ENCODE measurements at regions not wholly inside any gene's neighbourhood (a gene's known extent, or its start where the extent isn't known, plus 50 kb on each side); places are given as distances from the start of the nearest gene placed in this dataset.
"Not testable (repeated sequence)": the region's sequence is repeated elsewhere in the genome, so short reads cannot be mapped to it uniquely, and the experiment has no call there.

DNA sequence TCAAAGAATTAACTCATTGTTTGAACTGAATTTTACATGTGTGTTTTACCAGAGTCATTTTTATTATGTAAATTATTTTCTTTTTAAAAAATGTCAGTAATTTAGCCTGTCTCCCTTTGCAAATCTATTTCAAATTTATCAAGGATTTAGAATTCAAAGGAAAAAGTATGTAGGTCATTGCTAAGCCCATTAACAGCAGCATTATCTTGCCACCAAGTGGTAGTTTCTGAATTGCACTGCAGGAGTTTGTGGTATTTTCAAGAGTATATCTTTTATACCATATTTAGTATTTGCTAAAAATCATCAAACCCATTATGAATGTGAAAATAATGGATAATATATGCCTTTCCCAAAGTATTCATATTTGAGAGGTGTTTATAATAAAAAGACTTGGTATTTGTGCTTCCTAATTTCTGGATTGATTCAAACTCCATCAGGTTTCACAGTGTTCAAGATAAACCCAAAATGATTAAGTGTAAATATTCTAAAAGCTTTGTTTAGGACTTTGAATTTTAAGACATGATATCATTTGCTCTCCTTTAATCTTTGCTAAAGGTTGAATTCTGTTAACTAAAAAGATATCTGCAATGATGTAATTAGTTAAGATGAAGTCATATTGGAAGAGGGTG lies 711.4 kb downstream of the FSCB start:
- DNase-seq = no peak

DNA sequence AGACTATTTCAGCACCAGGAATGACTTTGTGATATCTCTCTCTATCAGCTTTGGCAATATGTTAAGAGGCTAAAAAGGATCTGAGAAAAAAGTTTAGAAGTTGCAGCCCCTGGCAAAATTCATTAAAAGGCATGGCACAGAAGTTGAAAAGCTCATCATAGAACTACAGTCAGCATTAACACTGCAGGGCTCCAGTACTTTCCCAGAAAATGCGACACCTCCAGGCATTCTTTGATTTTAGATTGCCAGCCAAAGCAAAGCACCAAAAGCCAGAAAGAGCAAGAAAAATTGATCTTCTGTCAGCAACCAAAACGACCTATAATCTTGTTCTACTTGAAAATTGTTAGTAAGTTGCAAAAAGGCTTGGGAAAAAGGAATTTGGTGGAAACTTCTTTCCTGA lies 713.5 kb downstream of the FSCB start:
- DNase-seq = no peak

DNA sequence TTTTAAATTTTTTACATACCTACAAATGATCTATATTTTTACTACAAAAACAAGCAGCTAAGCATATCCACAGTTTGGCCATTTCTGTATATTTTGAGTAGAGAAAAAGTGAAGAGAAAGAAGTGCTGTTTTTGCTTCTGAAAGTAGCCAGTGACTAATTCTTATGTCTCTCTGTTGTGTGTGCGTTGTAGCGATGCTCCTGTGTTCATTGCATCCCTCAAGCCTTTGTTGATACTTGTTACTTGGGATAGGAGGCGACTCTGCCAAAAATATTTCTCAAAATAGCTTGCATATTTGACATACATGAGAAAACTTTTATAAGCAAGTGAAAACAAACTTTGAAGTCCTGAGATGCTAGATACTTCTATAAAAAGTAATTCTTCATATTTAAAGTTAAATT lies 714.1 kb downstream of the FSCB start:
- no peak for DNase-seq

DNA sequence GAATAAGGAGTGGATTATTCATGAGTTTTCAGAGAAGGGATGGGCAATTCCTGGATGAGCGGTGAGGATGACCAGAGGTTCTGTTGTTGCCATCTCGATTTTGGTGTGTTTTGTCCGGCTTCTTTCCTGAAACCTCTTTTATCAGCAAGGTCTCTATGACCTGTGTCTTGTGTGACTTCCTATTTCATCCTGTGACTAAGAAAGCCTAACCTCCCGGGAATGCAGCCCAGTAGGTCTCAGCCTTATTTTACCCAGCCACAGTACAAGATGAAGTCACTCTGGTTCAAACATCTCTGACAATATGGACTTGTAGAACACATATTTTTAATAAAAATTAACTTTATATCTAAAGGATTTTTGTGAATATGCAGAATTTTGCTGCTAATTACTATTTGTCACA lies 716.4 kb downstream of the FSCB start:
- no peak for DNase-seq

DNA sequence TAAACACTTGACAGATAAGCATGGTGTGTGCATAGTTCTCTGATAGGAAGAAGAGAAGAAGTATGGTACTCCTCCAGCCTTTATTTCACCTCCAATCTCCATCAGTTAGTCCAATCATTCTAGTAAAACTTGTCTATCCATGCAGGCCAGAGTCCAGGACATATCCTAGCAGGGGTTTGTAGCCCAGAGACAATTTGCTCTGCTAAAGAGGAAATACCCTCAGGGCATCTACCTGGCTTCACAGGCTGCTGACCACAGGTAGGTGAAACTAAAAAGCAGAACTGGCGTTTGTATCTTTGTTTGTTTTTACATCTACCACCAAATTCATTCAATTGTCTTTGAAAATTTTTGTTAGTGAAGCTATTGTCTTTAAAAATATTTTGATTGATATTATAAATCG lies 717.6 kb downstream of the FSCB start:
- no peak for DNase-seq

DNA sequence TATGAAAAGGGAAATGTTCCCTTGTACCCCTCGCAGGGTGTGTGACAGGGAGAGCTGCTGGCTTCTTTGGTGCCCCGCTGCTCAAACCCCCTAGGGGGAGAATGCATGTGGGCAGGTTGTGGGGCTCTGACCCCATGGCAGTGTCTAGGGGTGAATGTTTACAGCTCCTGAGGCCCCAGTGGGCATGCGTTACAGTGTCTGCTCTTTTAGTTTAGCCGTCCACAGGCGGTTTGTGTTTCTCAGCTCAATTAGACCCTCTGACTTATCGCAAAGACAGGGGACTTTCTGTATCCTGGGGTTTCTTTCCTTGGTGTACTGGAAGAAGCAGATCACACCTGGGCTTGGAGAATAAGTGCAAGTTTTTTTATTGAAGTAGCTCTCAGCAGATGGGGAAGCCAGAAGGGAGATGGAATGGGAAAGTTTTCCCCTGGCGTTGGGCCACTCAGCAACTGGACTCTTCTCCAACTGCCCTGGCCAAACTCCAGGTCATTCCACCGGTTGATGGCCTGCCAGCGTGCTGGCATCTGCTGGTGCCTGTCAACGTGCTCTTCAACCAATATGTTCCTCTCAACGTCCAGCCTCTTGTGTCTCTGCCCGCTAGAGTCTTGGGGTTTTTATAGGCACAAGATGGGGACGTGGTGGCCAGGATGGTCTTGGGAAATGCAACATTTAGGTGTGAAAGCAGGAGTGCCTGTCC lies 720.9 kb downstream of the FSCB start:
- DNase-seq = no peak

DNA sequence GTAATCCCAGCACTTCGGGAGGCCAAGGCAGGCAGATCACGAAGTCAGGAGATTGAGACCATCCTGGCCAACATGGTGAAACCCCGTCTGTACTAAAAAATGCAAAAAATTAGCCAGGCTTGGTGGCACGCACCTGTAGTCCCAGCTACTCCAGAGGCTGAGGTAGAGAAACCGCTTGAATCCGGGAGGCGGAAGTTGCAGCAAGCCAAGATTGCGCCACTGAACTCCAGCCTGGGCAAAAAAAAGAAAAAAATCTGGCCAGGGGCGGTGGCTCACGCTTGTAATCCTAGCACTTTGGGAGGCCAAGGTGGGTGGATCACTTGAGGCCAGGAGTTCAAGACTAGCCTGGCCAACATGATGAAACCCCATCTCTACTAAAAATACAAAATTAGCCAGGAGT lies 722.7 kb downstream of the FSCB start:
- not testable (repeated sequence) for DNase-seq

DNA sequence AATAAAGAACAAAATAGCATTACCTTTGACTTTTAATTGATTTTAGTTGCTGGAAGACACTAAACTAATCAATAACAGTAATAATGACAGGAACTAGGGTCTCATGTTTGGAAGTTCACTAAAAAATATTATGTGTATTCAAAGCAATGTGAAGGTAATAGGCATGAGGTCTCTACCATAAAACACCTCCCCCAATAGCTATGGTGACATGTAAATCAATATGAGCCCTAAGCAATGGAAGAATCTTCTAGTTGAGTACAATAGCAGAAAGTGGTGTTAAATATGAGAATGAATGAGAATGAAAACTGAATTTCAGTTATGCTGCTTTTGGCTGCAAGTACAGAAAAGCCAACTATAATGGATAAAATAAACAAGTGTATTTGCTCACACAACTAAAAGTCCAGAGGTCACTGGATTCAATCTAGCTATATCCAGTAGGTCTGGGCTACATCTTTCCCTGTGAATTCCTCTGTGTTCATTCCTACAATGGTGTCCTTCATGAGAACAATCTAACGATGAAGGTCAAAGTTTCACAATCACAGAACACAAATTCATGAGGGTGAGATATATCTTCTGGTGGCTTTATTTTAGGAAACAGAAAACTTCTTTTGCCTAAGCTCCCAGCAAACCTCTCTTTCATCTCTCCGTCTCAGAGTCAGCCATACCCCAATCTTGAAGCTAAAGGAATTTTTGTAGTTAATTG lies 728.0 kb downstream of the FSCB start:
- DNase-seq = no peak

DNA sequence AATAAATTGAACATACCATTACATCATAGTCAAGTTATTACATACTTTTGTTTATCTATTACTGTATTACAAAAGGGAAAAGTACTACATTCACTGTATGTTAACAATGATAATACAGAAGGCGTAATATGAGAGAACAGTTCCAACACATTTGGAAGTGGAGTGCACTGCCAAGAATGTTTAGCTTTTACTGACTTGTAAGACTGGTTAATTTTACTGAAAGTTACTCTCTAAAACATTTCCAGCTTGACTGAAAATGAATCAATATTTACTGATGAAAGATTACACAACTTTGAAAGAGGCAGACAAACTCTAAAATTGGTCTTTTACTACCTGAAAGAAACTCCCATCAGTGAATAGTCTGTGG lies 728.5 kb downstream of the FSCB start:
- DNase-seq = no peak

DNA sequence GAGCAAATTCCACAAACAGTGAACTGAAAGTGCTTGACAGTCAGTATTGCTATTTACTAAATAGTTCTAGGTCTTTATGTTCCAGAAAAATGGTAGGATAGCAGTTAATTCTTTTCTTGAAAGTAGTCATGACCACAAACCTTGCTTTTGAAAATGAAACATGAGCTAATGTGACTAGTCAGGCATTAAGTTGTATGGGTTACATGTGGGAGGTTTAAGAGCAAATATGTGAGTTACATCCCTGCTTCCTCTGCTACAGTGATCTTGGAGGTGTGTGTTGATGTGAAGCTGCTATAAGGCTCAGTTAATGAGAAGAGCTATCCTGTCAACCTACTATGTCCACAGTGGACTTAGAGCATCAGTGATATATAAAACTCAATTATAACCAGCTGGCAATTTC lies 741.6 kb downstream of the FSCB start:
- no peak for DNase-seq

DNA sequence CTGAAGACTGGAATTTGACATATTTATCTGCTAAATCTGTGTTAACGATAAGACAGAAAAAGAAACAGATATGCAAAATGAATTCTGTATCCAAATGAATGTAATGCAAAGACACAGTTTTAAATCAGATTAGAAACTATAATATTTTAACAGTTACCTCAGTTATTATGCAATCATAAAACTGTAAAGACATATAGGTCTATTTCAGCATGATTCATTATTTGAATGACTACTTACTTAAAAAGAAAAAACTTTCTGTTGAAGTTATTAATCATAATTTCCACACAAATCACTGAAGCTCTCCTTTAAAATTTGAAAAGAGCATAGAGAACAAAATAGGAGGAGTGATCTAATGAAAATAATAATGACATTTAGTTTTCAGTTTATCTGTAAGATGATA lies 742.6 kb downstream of the FSCB start:
- no peak for DNase-seq

DNA sequence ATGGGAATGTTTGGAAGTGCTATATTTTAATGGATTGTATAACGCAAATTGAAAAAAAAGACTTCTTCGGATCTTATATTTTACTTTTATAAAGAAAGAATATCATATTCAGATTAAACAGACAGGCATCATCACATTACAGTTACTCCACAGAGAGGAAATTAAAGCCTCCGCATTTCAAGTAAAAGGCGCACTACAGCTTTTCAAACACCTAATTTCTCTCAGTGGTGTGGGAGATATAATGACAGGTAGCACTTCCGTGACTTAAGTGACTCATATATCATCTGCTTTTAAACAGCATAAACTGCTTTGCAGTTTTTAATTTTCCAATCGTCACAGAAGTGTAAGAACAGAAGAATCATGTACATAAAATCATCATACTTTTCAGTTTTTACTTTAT lies 751.4 kb downstream of the FSCB start:
- no peak for DNase-seq

DNA sequence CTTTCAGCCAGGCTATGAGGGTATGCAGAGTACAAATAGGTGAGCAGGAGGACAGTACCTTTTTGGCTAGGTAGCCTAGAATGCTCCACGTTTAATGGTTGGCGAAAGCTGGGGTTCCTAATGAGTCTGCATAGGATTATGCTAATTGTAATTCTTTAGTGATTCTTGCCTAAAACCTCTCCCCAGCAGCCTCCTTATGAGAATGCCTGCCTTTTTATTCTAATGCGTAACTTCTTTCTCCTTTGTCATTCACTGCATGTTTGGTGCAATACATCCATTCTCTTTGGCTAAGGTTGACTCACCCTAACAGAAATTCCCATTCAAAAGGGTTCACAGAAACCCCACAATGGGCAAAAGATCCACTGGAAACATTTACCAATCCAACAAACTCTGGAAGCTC lies 752.2 kb downstream of the FSCB start:
- no peak for DNase-seq

DNA sequence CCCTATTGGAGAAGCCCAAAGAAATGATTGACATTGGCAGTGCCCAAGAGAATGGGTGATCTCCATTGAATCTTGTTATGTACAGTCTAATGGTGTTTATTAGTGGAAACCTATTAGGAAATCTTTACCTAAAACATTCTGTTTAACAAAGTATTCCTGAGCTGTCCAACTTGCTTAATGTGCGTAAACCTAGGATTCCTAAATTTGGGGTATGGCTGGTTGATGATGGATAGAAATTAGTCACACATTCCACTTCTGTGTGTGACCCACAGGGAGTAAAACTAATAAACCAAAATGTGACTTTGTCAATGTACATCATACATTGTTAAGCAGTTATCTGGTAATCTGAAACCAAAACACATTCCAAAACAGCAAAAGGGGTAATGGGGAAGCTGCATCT lies 761.3 kb downstream of the FSCB start:
- DNase-seq = no peak

DNA sequence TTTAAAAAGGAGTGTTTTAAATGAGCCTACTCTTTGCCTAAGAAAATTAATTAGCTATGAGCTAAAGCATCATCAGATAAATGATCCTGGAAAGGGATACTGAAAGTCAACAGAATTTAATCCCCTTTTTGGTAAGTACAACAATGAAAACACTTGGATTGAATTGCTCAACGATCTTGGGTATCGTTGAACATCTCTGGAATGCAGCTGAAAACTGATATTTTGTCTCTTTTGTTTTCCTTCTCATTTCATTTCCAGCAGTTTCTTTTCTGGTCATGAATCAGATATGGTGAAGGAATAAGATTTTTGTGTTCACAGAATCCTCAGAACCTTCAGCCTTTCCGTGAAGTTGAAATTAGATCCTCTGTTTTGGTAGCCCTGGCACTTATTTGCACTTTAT lies 771.2 kb downstream of the FSCB start:
- DNase-seq = no peak

DNA sequence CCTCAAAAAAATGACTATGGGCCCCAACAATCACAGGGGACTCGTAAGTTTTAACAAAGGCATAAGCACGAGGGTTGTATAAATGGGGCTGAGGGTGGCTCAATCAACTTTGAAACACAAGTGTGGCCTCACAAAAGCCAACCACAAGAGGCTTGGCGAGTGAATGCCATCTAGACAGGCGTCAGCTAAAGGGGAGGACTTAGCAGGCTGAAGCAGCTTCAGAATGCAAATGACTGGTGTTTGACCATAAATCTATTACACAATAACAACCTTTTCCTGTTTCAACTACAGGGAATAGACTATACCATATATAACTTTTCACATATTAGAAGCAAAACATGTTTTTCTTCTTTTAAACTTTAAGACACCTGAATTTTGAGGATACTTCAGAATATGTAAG lies 777.9 kb downstream of the FSCB start:
- no peak for DNase-seq

DNA sequence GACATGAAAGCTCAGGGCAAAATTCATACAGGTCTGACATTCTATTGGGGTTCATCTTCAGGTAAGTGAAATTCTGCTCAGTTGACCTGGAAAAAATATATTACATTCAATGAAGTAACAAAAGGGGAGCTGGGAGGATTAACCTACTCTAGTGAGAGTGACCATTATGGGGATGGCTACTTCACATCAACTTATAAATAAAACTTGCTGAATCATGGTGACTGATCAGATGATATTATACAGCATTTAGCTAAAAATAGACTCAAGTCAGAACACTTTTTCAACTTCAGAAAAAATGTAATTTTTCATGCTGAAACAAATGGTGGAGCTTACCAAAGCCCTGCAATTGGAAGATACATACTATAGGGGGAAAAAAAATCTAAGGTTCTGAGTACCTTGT lies 800.2 kb downstream of the FSCB start:
- no peak for DNase-seq

DNA sequence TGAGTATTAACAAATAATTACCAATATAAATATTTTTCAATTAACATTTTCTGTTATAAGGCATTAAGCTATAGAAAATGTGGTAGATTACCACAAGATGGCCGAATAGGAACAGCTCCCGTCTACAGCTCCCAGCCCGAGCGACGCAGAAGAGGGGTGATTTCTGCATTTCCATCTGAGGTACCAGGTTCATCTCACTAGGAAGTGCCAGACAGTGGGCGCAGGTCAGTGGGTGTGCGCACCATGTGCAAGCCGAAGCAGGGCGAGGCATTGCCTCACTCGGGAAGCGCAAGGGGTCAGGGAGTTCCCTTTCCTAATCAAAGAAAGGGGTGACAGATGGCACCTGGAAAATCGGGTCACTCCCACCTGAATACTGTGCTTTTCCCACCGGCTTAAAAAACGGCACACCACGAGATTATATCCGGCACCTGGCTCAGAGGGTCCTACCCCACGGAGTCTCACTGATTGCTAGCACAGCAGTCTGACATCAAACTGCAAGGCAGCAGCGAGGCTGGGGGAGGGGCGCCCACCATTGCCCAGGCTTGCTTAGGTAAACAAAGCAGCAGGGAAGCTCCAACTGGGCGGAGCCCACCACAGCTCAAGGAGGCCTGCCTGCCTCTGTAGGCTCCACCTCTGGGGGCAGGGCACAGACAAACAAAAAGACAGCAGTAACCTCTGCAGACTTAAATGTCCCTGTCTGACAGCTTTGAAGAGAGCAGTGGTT lies 808.4 kb downstream of the FSCB start:
- DNase-seq = not testable (repeated sequence)

DNA sequence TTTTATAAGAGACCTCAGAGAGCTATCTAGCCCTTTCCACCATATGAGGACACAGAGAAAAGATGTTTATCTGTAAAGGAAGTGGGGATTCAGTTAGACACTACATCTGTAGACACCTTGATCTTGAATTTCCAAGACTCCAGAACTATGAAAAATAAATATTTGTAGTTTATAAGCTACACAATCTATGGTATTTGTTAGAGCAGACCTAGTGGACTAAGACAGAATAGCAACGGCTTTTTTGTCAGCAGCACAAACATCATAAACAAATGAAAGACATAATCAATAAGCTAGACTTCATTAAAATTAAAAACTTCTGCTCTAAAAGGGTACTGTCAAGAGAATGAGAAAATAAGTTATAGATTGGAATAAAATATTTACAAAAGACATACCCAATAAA lies 810.1 kb downstream of the FSCB start:
- no peak for DNase-seq

DNA sequence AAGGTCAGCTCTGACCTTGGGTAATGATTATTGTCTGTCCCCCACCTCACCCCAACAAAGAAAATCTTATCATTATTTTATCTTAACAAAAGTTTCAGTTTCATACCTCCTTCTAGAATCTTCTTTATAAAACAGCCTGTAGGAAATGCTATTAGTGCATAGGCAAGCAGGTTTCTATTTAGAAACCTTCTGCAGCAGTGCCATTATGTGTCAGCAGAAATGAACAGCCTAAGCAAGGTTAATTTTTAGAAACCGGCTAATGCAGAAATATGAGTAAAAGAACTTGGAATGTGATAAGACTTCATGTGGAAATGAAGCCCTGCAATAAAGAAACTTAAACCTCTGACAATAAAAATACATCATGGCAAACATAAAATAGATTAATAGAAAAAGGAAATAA lies 814.4 kb downstream of the FSCB start:
- no peak for DNase-seq

DNA sequence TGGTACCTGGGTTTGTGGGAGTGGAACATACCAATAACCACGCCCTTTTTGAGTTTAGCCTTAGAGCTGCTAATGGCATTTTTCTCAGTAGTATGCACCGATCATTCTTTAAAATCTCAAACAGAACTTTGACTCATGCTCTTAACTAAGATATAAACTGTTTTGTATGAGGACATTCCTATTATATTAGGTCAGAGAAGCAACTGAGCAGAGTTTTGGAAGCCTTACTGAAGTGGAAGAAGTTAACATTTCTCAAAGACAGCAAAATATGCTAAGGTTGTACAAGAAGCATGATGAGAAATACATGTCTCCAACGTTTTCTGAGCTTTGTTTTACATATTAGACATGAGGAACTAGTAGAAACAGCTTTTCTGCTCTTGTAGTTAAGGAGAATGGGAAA lies 819.2 kb downstream of the FSCB start:
- no peak for DNase-seq

DNA sequence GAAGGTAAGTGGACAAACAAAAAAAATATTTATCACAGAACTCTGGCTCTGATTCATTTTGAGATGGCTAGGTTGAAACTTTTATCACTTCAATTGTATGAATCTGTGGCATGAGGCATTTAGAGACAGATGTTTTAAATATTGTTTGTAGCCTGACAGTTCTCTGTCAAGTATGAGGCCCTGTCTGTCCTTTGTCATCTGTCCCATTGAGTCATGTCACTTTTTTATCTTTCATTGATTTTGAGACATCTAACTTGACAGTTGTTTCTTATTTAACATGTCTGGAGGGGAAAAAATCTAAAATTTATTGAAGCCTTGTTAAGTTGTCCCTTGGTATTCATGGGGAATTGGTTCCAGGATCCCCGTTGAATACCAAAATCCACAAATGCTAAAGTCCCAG lies 829.5 kb downstream of the FSCB start:
- DNase-seq = no peak

DNA sequence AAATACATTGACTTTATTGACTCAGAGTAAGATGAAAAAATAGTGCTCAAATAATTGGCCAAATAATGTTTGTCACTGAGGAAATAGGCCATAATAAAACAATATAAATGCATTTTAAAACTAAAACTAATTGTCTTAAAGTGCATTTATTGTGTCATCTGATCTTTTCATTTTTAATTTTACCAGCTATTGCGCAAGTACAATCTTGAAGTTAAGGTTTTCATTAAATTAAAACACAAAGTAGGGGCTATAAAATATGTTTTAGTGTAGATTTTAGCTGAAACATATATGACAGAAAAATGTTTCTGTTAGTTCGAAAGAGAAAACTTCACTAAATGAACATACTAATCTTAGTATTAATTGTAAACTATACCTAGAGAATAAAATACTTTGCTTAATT lies 832.8 kb downstream of the FSCB start:
- no peak for DNase-seq
